Erythroblast (primary cell): ENCODE measurements at regions not wholly inside any gene's neighbourhood (a gene's known extent, or its start where the extent isn't known, plus 50 kb on each side); places are given as distances from the start of the nearest gene placed in this dataset.
"Not testable (repeated sequence)": the region's sequence is repeated elsewhere in the genome, so short reads cannot be mapped to it uniquely, and the experiment has no call there.

Experiments used
- GATA1 ChIP-seq: IDR thresholded peaks from 2 replicates; pipeline ENCODE4 v1.6.1; 2011; ENCODE audit warnings: low read depth, mild to moderate bottlenecking, control low read depth, low read length, moderate library complexity
- POLR2A ChIP-seq: IDR thresholded peaks from 2 replicates; pipeline ENCODE4 v1.6.1; 2011; ENCODE audit warnings: mild to moderate bottlenecking, low read length

- not testable (repeated sequence) for TF ChIP-seq POLR2A, GATA1
Measured at GRCh38 chr22:25301912-25302311, 82.5 kb downstream of the CRYBB2 start.
